GM06990 (cell line): ENCODE measurements at regions not wholly inside any gene's neighbourhood (a gene's known extent, or its start where the extent isn't known, plus 50 kb on each side); places are given as distances from the start of the nearest gene placed in this dataset.

Source experiments
- DNase-seq: peaks from one replicate; pipeline ENCODE4 v3.0.0-alpha.2; 2011; ENCODE audit not compliant: insufficient read length; ENCODE audit errors: extremely low read depth
- H3K27me3 ChIP-seq: replicated peaks from 2 replicates; pipeline ENCODE4 v1.6.0; 2011; ENCODE audit warnings: low read length; ENCODE audit not compliant: control insufficient read depth, insufficient read depth
- H3K36me3 ChIP-seq: 2 replicates; pipeline ENCODE4 v1.5.1; 2011; ENCODE audit warnings: low read length; ENCODE audit not compliant: control insufficient read depth, insufficient read depth
- H3K4me3 ChIP-seq: replicated peaks from 2 replicates; pipeline ENCODE4 v1.5.1; 2011; ENCODE audit warnings: low read depth, mild to moderate bottlenecking, control low read depth, low read length
- TF ChIP-seq, protein P1 (sequence below): IDR thresholded peaks from 2 replicates; pipeline ENCODE4 v1.5.1; 2011; ENCODE audit warnings: low read length, control low read depth, mild to moderate bottlenecking, inconsistent platforms; ENCODE audit not compliant: insufficient read depth, poor library complexity, severe bottlenecking

DNA sequence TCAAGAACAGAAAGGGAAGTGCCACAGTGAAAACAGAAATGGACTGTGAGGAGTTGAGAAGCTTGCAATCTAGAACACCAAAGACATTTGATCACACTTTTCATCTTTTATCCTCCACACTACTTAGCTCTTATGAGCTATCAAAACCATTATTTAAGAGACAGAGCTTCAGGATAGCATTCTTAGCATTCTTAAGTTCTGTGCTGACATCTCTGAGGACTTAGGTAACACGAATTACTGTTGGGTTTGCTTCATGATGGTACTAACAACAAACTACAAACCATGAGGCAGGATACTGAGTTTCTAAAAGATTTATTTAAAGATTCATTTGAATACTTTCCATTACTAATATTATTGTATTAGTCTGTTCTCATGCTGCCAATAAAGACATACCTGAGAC lies 1038.6 kb downstream of the TUSC7 start:
- no peak for DNase-seq
- H3K4me3 ChIP-seq = no peak overlapping the region
- TF ChIP-seq, protein P1, sequence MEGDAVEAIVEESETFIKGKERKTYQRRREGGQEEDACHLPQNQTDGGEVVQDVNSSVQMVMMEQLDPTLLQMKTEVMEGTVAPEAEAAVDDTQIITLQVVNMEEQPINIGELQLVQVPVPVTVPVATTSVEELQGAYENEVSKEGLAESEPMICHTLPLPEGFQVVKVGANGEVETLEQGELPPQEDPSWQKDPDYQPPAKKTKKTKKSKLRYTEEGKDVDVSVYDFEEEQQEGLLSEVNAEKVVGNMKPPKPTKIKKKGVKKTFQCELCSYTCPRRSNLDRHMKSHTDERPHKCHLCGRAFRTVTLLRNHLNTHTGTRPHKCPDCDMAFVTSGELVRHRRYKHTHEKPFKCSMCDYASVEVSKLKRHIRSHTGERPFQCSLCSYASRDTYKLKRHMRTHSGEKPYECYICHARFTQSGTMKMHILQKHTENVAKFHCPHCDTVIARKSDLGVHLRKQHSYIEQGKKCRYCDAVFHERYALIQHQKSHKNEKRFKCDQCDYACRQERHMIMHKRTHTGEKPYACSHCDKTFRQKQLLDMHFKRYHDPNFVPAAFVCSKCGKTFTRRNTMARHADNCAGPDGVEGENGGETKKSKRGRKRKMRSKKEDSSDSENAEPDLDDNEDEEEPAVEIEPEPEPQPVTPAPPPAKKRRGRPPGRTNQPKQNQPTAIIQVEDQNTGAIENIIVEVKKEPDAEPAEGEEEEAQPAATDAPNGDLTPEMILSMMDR = no peak
- no peaks in the 10 kb centered on the region for H3K36me3 ChIP-seq
- H3K27me3 ChIP-seq = no peaks in the 10 kb centered on the region

DNA sequence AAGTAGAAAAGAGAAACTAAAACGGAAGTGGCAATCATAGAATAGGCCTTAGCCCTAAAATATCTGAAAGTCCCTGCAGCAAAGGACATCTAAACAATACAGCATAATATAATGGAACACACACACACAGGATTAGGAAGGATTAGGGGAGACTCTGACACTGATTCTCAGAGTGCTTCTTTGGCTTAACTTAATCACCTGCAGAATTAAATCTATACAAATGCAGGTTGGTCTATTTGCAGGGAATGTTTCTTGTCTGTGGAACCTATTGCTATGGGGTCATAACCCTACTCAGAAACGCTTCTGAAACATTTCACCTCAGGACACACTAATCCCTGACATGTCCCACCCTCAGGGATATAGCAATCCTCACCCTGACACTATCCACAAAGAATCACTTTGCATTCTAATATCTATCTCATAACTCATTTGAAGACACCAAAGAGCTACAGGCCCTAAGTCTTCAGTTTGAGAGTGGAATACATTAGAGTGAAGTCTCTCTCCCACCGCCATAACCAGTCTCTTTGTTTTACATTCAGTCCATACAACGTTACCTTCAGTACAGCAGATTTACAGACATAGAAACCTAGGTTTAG lies 1041.2 kb downstream of the TUSC7 start:
- Histone ChIP-seq H3K27me3 (no peaks in the 10 kb centered on the region), H3K4me3 (no peak overlapping the region), H3K36me3 (no peaks in the 10 kb centered on the region)
- TF ChIP-seq, protein P1 = no peak
- no peak for DNase-seq

DNA sequence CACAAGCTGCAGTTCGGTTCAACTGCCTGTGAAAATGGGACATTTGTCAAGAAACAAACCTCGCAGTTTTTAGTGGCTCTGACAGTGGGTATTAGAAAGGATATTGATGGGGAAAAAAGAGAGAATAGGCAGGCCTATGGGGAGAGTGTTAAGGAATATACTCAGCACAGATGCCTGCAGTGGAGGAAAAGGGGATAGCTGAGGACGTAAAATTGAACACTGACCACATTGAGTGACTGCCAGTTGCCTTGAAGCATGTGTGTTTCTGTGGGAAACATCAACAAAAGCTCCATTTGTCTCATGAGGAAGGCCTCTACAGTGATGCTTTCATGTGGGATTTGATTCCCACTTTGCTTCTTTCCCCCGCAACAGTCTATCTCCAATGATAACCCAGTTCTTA lies 1042.1 kb downstream of the TUSC7 start:
- Histone ChIP-seq H3K4me3 (no peak overlapping the region), H3K27me3 (no peaks in the 10 kb centered on the region), H3K36me3 (no peaks in the 10 kb centered on the region)
- TF ChIP-seq, protein P1 = no peak
- DNase-seq = no peak

DNA sequence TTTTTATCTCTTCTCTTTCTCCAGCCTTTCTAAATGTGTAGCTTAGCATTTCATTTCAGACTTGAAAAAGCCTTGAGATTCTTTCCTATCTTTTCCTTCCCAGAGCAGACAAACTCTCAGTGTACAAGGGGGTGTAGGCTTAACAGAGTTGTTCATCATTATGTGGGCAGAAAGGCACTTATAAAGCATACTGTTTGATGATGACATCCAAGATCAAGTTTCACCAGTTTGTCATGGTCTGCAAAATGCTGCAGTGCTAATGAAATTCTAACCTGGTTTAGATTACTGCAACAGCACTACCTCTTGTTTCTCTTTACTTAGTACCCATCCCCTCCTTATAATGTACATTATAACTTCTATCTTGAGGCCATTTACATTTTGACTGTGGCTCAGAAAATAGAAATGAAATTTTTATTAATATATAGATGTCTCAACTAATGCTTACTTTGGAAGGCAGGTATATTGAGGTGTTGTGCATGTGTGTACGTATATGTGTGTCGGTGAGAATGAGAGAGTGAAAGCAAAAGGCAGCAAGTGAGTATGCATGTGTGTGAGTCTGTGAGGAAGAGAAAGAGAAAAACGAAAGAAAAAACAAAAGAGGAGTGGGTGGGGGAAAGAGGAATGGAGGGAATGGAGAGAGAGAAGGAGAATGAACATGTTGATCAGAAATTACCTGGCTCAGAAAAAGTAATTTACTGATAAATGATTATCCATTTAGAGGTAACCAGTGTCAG lies 1043.6 kb downstream of the TUSC7 start:
- TF ChIP-seq, protein P1 = no peak
- H3K36me3 ChIP-seq = no peaks in the 10 kb centered on the region
- DNase-seq = no peak
- H3K27me3 ChIP-seq = no peaks in the 10 kb centered on the region
- H3K4me3 ChIP-seq = no peak overlapping the region

DNA sequence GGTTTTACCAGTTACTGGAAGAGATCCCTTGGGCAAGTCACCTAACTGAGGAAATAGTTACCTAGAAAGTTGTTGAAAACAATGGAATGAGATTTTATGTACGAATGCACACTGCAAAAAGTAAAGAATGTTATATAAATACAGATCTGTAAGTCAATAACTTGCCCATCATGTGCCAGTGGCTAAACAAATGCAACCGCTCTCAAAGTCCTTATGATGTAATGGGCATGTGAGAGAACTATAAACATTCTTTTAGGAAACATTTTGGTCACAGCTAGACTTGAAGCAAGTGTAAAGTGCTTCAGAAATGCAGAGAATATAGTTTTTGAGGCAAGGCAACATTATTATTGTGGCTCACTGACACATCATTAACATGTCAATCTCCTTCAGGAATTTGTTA lies 1044.5 kb downstream of the TUSC7 start:
- DNase-seq = no peak
- H3K27me3 ChIP-seq = no peaks in the 10 kb centered on the region
- TF ChIP-seq, protein P1 = no peak
- H3K4me3 ChIP-seq = no peak overlapping the region
- H3K36me3 ChIP-seq = no peaks in the 10 kb centered on the region
